Uterus (tissue), 3 donors: ENCODE measurements at regions not wholly inside any gene's neighbourhood (a gene's known extent, or its start where the extent isn't known, plus 50 kb on each side); places are given as distances from the start of the nearest gene placed in this dataset.

Source experiments
- DNase-seq, 2 donors: peaks; one replicate each; pipeline ENCODE4 v3.0.0-alpha.2; 2019 to 2020
- H3K27ac ChIP-seq, 2 donors: fragments of 200-600 bp; sonication (generic); 1 replicate in 1 of 2; 2 replicates in 1 of 2; pipeline ENCODE4 v1.5.1; 2016 to 2018
- H3K27me3 ChIP-seq, 2 donors: fragments of 200-600 bp; sonication (generic); one replicate each; pipeline ENCODE4 v1.5.1; 2018 to 2019; ENCODE audit warnings: control low read depth in 1 of 2
- H3K36me3 ChIP-seq, 2 donors: fragments of 200-600 bp; sonication (generic); one replicate each; pipeline ENCODE4 v1.5.1; 2019; ENCODE audit warnings: control low read depth in 1 of 2
- H3K4me1 ChIP-seq, 2 donors: fragments of 200-600 bp; sonication (generic); one replicate each; pipeline ENCODE4 v1.5.1; 2018 to 2019; ENCODE audit warnings: control low read depth in 1 of 2
- H3K4me3 ChIP-seq, 2 donors: fragments of 200-600 bp; sonication (generic); 1 replicate in 1 of 2; 2 replicates in 1 of 2; pipeline ENCODE4 v1.5.1; 2018 to 2019; ENCODE audit warnings: mild to moderate bottlenecking in 1 of 2
- H3K9me3 ChIP-seq, 2 donors: fragments of 200-600 bp; sonication (generic); one replicate each; pipeline ENCODE4 v1.5.1; 2019; ENCODE audit warnings: control low read depth in 1 of 2
- CTCF ChIP-seq, 4 experiments: fragments of 200-600 bp in 2 of 4; fragments of 450-650 bp in 2 of 4; sonication (generic) in 2 of 4; IDR thresholded peaks; one replicate each; pipeline ENCODE4 v1.5.1; 2016 to 2019; ENCODE audit warnings: antibody characterized with exemption in 4 of 4, mild to moderate bottlenecking in 2 of 4, moderate library complexity in 1 of 4
- POLR2A ChIP-seq, 2 donors: fragments of 450-650 bp; IDR thresholded peaks; one replicate each; pipeline ENCODE4 v1.6.1; 2016; ENCODE audit warnings: antibody characterized with exemption in 2 of 2, mild to moderate bottlenecking in 1 of 2, moderate library complexity in 1 of 2
- intact Hi-C: fragments of 100-400 bp; cut with DNase I; formaldehyde crosslinking; loops from one replicate; pipeline ENCODE4 v1.15.1; 2023; ENCODE audit warnings: low total_unique reads
- donor health status: DM: yes; HTN: yes; CAD: no.

GRCh38 chr4:100312615-100313350 is 122.5 kb upstream of the DDIT4L start:
- intact Hi-C loops, result no loop called here
- H3K36me3 ChIP-seq, result no peaks in the 10 kb centered on the region
- no peaks in the 10 kb centered on the region for H3K9me3 ChIP-seq
- no peak for DNase-seq
- H3K27me3 ChIP-seq, result no peaks in the 10 kb centered on the region
- H3K4me1 ChIP-seq, result no peaks in the 10 kb centered on the region
- no peak for TF ChIP-seq POLR2A (IDR thresholded peaks at IDR 0.05)
- TF ChIP-seq CTCF (IDR thresholded peaks at IDR 0.05), result no peak
- no peak overlapping the region for H3K27ac ChIP-seq
- H3K4me3 ChIP-seq, result no peak overlapping the region

- Histone ChIP-seq H3K27ac (no peak overlapping the region), H3K27me3 (no peaks in the 10 kb centered on the region), H3K9me3 (no peaks in the 10 kb centered on the region), H3K4me3 (no peak overlapping the region), H3K36me3 (no peaks in the 10 kb centered on the region), H3K4me1 (no peaks in the 10 kb centered on the region)
- no peak for DNase-seq
- intact Hi-C loops, result no loop called here
- TF ChIP-seq CTCF (IDR thresholded peaks at IDR 0.05) (no peak), POLR2A (IDR thresholded peaks at IDR 0.05) (no peak)
These were observed 120.9 kb upstream of the DDIT4L start for GRCh38 chr4:100311181-100311580.

GRCh38 chr4:100306018-100306417 is 115.8 kb upstream of the DDIT4L start:
- intact Hi-C loops, result no loop called here
- no peaks in the 10 kb centered on the region for H3K27me3 ChIP-seq
- H3K27ac ChIP-seq, result no peak overlapping the region
- H3K36me3 ChIP-seq, result no peaks in the 10 kb centered on the region
- no peak overlapping the region for H3K4me3 ChIP-seq
- no peak for TF ChIP-seq CTCF (IDR thresholded peaks at IDR 0.05)
- TF ChIP-seq POLR2A (IDR thresholded peaks at IDR 0.05), result no peak
- no peaks in the 10 kb centered on the region for H3K4me1 ChIP-seq
- H3K9me3 ChIP-seq, result no peaks in the 10 kb centered on the region
- DNase-seq, result no peak

- Histone ChIP-seq H3K9me3 (no peaks in the 10 kb centered on the region), H3K27ac (no peak overlapping the region), H3K4me1 (no peaks in the 10 kb centered on the region), H3K4me3 (no peak overlapping the region), H3K36me3 (no peaks in the 10 kb centered on the region), H3K27me3 (no peaks in the 10 kb centered on the region)
- TF ChIP-seq POLR2A (IDR thresholded peaks at IDR 0.05) (no peak), CTCF (IDR thresholded peaks at IDR 0.05) (no peak)
- intact Hi-C loops, result no loop called here
- DNase-seq, result no peak
These were observed 112.1 kb upstream of the DDIT4L start for GRCh38 chr4:100302061-100303026.
